NB4 (cell line): ENCODE measurements at regions not wholly inside any gene's neighbourhood (a gene's known extent, or its start where the extent isn't known, plus 50 kb on each side); places are given as distances from the start of the nearest gene placed in this dataset.

Source experiments
- CTCF ChIP-seq: IDR thresholded peaks from one replicate; pipeline ENCODE4 v1.5.1; 2012; ENCODE audit warnings: low read depth, low read length
- MYC ChIP-seq: IDR thresholded peaks from 2 replicates; pipeline ENCODE4 v1.6.1; 2011; ENCODE audit warnings: low read depth, low read length
- POLR2A ChIP-seq: IDR thresholded peaks from 2 replicates; pipeline ENCODE4 v1.6.1; 2011; ENCODE audit warnings: mild to moderate bottlenecking; ENCODE audit not compliant: insufficient read length; ENCODE audit errors: extremely low read depth
- TF ChIP-seq, protein P1 (sequence below): IDR thresholded peaks from 2 replicates; pipeline ENCODE4 v1.6.1; 2011; ENCODE audit warnings: low read depth, low read length

- TF ChIP-seq CTCF: no peak
- no peak for TF ChIP-seq POLR2A
- TF ChIP-seq, protein P1, sequence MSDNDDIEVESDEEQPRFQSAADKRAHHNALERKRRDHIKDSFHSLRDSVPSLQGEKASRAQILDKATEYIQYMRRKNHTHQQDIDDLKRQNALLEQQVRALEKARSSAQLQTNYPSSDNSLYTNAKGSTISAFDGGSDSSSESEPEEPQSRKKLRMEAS: no peak
- TF ChIP-seq MYC: no peak
Observed at GRCh38 chr3:197376020-197376419, 77.6 kb upstream of the DLG1 start.
